VCaP (cell line): ENCODE measurements at regions not wholly inside any gene's neighbourhood (a gene's known extent, or its start where the extent isn't known, plus 50 kb on each side); places are given as distances from the start of the nearest gene placed in this dataset.
A peak's percentile ranks its signal among the peaks of the same experiment; 100 is the strongest.

Source experiments
- H3K27ac ChIP-seq: fragments of 450-650 bp; 2 replicates; pipeline ENCODE4 v1.5.1; 2017
- CTCF ChIP-seq: fragments of 450-650 bp; conservative IDR thresholded peaks from 2 replicates; pipeline ENCODE4 v1.5.1; 2017; ENCODE audit warnings: mild to moderate bottlenecking, moderate library complexity

GRCh38 chr13:69373747-69374425 is 733.7 kb upstream of the ATXN8OS start:
- H3K27ac ChIP-seq = no peak overlapping the region
- no peak for TF ChIP-seq CTCF

DNA sequence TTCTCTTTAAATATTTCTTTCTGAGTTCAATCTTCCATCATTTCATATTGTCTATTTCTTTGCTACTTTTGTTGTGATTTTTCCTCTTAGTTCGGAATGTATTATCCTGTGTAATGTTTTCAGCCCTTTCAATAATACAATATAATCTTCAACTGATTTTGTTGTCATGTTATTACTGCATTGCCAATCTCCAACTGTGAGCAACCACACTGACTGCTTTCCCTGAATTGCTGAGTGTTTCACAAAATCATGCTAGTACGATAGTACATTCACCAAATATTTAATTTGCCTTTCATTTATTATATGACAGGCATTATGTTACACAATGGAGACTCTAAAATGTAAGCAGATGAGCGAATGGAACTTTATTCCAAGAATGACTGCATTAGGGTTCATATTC is 744.3 kb upstream of the ATXN8OS start:
- TF ChIP-seq CTCF = no peak

GRCh38 chr13:69331245-69331644 is 776.4 kb upstream of the ATXN8OS start:
- H3K27ac ChIP-seq = no peak overlapping the region
- TF ChIP-seq CTCF = no peak

More for the DNA sequence above, 744.3 kb upstream of the ATXN8OS start:
- no peak overlapping the region for H3K27ac ChIP-seq

GRCh38 chr13:69324090-69324886 is 783.3 kb upstream of the ATXN8OS start:
- peak; percentile 30 for TF ChIP-seq CTCF

DNA sequence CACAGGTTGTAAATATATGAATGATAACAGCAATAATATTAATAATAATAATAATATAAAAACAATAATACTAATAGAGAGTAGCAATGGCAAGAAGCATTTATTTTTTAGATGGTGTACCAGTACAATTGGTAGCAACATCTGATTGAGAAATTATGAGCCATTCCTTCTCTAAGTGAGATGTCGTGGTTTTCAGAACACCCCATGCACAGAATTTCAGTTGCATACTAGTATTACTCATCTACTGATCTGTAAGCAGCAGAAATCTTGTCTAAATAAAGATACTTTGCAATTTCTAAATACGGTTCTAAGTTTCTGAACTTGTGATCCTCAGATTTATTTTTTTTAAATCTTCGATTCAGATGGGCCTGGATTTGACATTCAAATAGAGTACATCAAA is 788.0 kb upstream of the ATXN8OS start:
- no peak overlapping the region for H3K27ac ChIP-seq
- no peak for TF ChIP-seq CTCF

More at GRCh38 chr13:69324090-69324886, 783.3 kb upstream of the ATXN8OS start:
- H3K27ac ChIP-seq = no peak overlapping the region

DNA sequence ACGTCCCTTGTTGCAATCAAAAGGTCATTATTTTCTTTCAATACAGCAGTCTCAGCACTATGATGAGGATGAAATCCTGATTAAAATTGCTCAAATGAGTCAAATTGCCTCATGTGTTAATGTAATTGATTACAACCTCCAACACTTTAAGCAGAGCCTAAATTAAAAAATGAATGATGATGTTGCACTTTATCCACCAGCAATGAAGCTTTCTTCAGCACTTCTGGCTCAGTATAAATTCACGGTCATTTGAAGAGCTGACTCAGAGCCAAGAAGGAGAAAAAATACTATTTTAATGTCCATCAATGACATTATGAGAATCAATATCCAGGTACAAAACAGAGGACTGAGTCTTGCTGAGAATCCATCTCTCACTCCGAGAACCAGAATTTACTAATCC is 792.6 kb upstream of the ATXN8OS start:
- TF ChIP-seq CTCF = no peak
- H3K27ac ChIP-seq = no peak overlapping the region

- TF ChIP-seq CTCF = no peak
- H3K27ac ChIP-seq = no peak overlapping the region
Measured at GRCh38 chr13:69306766-69307165, 800.9 kb upstream of the ATXN8OS start.
